GM12873 (cell line): ENCODE measurements at regions not wholly inside any gene's neighbourhood (a gene's known extent, or its start where the extent isn't known, plus 50 kb on each side); places are given as distances from the start of the nearest gene placed in this dataset.

Experiments used
- CTCF ChIP-seq: IDR thresholded peaks from 2 replicates; pipeline ENCODE4 v1.5.1; 2012; ENCODE audit warnings: low read depth, mild to moderate bottlenecking, moderate library complexity, low read length, control low read depth; ENCODE audit not compliant: insufficient read depth; ENCODE audit errors: missing control alignments

DNA sequence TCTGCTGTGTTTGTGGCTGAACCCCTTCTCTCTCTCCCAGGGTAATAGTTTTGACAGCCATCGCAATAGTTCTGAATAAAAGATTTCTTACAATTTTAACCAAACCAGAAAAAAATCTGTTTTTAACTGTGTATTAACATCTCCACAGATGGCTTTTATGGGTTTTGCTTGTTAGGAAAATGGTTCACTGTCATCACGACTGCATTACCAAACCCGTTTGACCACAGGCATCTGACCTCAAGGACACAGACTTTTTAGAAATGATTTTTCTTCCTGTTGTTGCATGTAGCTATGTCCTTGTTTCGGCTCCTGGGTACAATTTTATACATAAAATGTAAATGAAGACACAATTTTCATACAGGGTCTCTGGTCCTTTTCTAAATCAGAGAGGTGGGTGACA, 316.1 kb downstream of the IRX1 start:
- no peak for TF ChIP-seq CTCF

- TF ChIP-seq CTCF = no peak
These were observed 317.2 kb downstream of the IRX1 start for GRCh38 chr5:3912790-3913189.

GRCh38 chr5:3913279-3913678, 317.6 kb downstream of the IRX1 start:
- TF ChIP-seq CTCF = no peak

GRCh38 chr5:3925022-3925421, 329.4 kb downstream of the IRX1 start:
- no peak for TF ChIP-seq CTCF

GRCh38 chr5:3925935-3926334, 330.3 kb downstream of the IRX1 start:
- TF ChIP-seq CTCF = no peak

GRCh38 chr5:3929799-3930198, 334.2 kb downstream of the IRX1 start:
- no peak for TF ChIP-seq CTCF

GRCh38 chr5:3931976-3932375, 336.3 kb downstream of the IRX1 start:
- no peak for TF ChIP-seq CTCF
